ENCODE measurements at regions not wholly inside any gene's neighbourhood (a gene's known extent, or its start where the extent isn't known, plus 50 kb on each side); places are given as distances from the start of the nearest gene placed in this dataset.
A peak's percentile ranks its signal among the peaks of the same experiment; 100 is the strongest.

DNA sequence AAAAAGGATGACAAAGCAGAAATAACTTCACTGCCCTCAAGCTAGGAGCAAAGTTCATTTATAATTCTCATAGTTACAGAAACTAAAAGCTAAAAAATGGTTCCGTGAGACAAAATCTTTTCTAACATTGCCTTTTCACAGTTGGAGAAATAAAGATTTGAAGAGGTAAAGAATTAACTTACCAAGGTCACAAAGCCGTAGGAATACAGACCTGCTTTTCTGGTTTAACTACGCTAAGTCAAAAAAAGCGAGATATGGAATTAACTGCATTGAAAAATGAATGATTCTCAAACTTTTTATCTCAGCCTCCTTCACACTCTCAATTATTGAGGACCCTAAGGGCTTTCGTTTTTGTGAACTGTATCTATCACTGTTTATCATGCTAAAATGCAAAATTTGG lies 95.3 kb downstream of the SLC17A6 start:
- peak overlapping the region; percentile 82 to 95 (median 89); a peak in 21 of 22 replicates for H3K4me2 ChIP-seq
- H3K9me3 ChIP-seq (replicated peaks in 1 of 11): peaks cover 0 to 6% (median 0%) of the 10 kb centered on the region in 11 experiments; a peak in 3 of 22 replicates
- H3K27ac ChIP-seq: no peak overlapping the region; a peak in 2 of 22 replicates
- peaks cover 16 to 36% (median 27%) of the 10 kb centered on the region in 10 experiments; a peak in 18 of 20 replicates for H3K4me1 ChIP-seq
- H3K27me3 ChIP-seq: peaks cover 0 to 9% (median 0%) of the 10 kb centered on the region in 11 experiments; a peak in 3 of 22 replicates
- H3K36me3 ChIP-seq: no peaks in the 10 kb centered on the region
- no peaks in the 10 kb centered on the region for H4K20me1 ChIP-seq
- no peak for TF ChIP-seq Cebpa-rat (IDR thresholded peaks at IDR 0.05)
- peak overlapping the region in 3 of 11 experiments; percentile 74 to 78 (median 76); a peak in 4 of 22 replicates for H3K9ac ChIP-seq
- peak overlapping the region in 1 of 10 experiments; percentile 61; a peak in 1 of 20 replicates for H3K4me3 ChIP-seq

DNA sequence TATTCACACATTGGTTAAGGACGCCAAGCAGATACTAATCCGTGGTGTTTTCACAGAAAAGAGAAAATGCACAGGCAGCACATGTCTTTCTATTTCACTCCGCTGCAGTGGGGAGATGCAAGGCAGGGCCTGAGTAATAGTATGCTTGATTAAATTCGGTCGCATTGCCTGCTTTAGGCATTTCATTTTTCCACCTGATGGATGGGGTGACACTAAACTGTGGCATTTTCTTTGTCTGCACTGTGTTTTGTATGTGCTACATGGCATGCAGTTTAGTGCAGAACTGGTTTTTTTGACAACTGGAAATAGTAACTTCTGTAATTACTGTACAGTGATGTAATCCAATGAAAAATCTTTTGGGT lies 94.9 kb downstream of the SLC17A6 start:
- Histone ChIP-seq H3K9me3 (replicated peaks in 1 of 11) (peaks cover 0 to 6% (median 0%) of the 10 kb centered on the region in 11 experiments; a peak in 3 of 22 replicates), H3K4me2 (peak overlapping the region; percentile 82 to 95 (median 89)), H3K27ac (peak overlapping the region in 9 of 11 experiments; percentile 68 to 78 (median 75); a peak in 17 of 22 replicates), H3K4me1 (peaks cover 16 to 36% (median 27%) of the 10 kb centered on the region in 10 experiments; a peak in 18 of 20 replicates), H3K36me3 (no peaks in the 10 kb centered on the region), H3K27me3 (peaks cover 0 to 9% (median 0%) of the 10 kb centered on the region in 11 experiments; a peak in 3 of 22 replicates), H4K20me1 (no peaks in the 10 kb centered on the region), H3K4me3 (peak overlapping the region; percentile 47 to 68 (median 58)), H3K9ac (peak overlapping the region in 10 of 11 experiments; percentile 53 to 78 (median 73); a peak in 19 of 22 replicates)
- no peak for TF ChIP-seq Cebpa-rat (IDR thresholded peaks at IDR 0.05)

DNA sequence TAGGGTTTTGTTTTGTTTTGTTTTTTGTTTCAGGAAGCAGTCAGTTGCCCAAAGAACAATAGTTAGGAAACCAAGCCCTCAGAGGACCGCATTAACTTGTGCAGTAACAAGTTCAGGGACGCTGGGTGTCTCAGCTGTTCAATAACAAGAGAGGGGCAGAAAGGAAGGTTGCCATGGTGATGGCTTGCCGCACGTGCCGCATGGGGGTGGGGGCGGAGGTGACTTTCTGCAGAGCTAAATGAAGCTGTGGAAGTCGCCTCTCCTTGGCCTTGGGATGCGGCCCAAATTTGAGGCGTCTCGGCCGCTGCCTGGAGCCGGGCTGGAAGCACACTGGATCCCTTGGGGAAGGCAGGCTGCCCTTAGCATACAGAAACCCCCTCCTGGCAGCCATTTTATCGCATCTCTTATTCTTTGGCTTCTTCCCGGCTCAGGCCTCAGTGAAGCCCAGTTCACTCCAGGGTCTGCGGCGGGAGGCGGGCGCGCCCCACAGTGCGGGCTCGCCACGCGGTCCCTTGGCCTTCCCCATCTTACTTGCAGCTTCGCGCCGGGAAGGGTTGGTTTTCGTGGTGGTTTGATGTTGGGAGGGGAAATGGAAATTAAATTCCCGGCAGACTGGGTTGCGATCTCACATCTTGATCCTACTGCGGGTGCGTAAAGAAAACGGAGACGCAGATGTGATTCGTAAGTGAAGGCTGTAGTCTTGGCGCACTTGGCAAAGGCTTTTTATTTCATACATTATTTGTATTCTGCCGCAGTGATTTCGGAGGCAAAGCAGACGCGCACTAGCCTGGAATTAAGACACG lies 94.3 kb downstream of the SLC17A6 start:
- H3K27me3 ChIP-seq: peaks cover 0 to 9% (median 0%) of the 10 kb centered on the region in 11 experiments; a peak in 3 of 22 replicates
- H3K9me3 ChIP-seq (replicated peaks in 1 of 11): peaks cover 0 to 6% (median 0%) of the 10 kb centered on the region in 11 experiments; a peak in 3 of 22 replicates
- no peaks in the 10 kb centered on the region for H3K36me3 ChIP-seq
- no peaks in the 10 kb centered on the region for H4K20me1 ChIP-seq
- H3K4me1 ChIP-seq: peaks cover 16 to 36% (median 27%) of the 10 kb centered on the region in 10 experiments; a peak in 18 of 20 replicates
- H3K9ac ChIP-seq: peak overlapping the region in 10 of 11 experiments; percentile 53 to 78 (median 73); a peak in 21 of 22 replicates
- H3K4me3 ChIP-seq: peak overlapping the region; percentile 47 to 68 (median 58)
- TF ChIP-seq Cebpa-rat (IDR thresholded peaks at IDR 0.05): no peak
- H3K27ac ChIP-seq: peak overlapping the region in 10 of 11 experiments; percentile 30 to 78 (median 74); a peak in 20 of 22 replicates
- H3K4me2 ChIP-seq: peak overlapping the region; percentile 82 to 95 (median 89)

DNA sequence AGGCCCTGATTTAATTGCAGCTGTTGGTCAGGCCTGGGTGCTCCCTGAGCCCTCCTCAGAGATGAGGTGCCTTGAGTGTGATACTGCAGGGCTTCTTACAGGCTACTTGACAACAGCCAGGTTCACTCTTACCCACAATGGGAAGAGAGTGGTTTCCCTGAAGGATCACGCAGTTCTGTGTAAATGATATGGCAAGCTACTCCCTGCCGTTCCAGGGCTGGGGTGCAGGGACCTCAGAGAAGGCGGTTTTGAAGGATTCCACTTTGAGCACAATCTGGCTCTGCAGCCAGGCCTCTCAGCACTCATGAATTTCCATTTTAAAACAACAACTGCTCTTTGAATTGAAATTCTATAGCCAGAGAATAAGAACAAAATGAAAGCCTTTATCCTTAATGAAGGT lies 92.9 kb downstream of the SLC17A6 start:
- Histone ChIP-seq H3K9ac (no peak overlapping the region), H3K4me2 (peak overlapping the region in 8 of 11 experiments; percentile 4 to 84 (median 48); a peak in 12 of 22 replicates), H3K27ac (peak overlapping the region in 2 of 11 experiments; percentile 30 to 77; a peak in 1 of 22 replicates)

DNA sequence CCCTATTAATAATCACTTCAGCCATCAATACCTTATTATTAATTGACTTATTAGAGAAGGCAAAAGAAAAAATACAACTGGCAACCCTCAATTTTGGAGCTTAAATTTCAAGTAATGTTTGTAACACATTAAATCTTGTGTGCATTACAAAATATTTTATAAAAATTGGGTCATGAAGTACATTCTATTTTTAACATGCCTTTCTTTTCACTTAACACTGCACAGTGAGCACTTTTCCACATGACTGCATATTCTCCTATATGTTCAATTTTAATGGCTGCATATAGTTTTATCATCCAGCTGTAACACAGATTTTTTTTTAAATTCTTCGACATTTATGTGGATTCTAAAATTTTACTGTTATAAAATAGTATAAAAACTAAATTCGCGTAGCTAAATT lies 92.5 kb downstream of the SLC17A6 start:
- TF ChIP-seq Cebpa-rat (IDR thresholded peaks at IDR 0.05): no peak
- Histone ChIP-seq H3K4me1 (peaks cover 16 to 36% (median 27%) of the 10 kb centered on the region in 10 experiments; a peak in 18 of 20 replicates), H3K27ac (no peak overlapping the region), H4K20me1 (no peaks in the 10 kb centered on the region), H3K36me3 (no peaks in the 10 kb centered on the region), H3K9ac (no peak overlapping the region), H3K9me3 (replicated peaks in 1 of 11) (peaks cover 0 to 6% (median 0%) of the 10 kb centered on the region in 11 experiments; a peak in 3 of 22 replicates), H3K4me3 (no peak overlapping the region), H3K4me2 (peak overlapping the region in 7 of 11 experiments; percentile 4 to 84 (median 53); a peak in 9 of 22 replicates), H3K27me3 (peaks cover 0 to 9% (median 0%) of the 10 kb centered on the region in 11 experiments; a peak in 3 of 22 replicates)

More for the DNA sequence above, 92.9 kb downstream of the SLC17A6 start:
- no peaks in the 10 kb centered on the region for H4K20me1 ChIP-seq
- H3K9me3 ChIP-seq (replicated peaks in 1 of 11): peaks cover 0 to 6% (median 0%) of the 10 kb centered on the region in 11 experiments; a peak in 3 of 22 replicates
- peaks cover 0 to 9% (median 0%) of the 10 kb centered on the region in 11 experiments; a peak in 3 of 22 replicates for H3K27me3 ChIP-seq
- no peak for TF ChIP-seq Cebpa-rat (IDR thresholded peaks at IDR 0.05)
- no peaks in the 10 kb centered on the region for H3K36me3 ChIP-seq
- peaks cover 16 to 36% (median 27%) of the 10 kb centered on the region in 10 experiments; a peak in 18 of 20 replicates for H3K4me1 ChIP-seq
- no peak overlapping the region for H3K4me3 ChIP-seq

DNA sequence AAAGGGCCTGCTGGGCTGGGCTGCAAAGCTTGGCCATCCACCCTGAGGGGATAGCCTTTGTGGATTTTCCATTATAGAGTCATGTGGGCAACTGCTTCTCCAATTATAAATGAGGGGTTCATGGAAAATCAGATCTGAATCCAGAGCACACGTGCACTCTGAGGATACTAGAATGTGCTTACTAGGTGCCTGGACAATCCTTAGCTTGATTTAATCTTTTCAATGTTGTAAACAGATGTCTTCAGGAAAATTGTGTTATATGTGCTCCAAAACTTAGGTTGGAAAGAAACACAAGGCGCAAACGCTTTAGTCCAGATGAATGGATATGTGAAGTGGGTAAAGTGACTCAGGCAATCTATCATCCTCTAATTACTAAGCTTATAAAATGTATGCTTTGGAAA lies 92.0 kb downstream of the SLC17A6 start:
- H3K27me3 ChIP-seq: peaks cover 0 to 9% (median 0%) of the 10 kb centered on the region in 11 experiments; a peak in 3 of 22 replicates
- H3K27ac ChIP-seq: no peak overlapping the region
- peaks cover 16 to 36% (median 27%) of the 10 kb centered on the region in 10 experiments; a peak in 18 of 20 replicates for H3K4me1 ChIP-seq
- H3K4me3 ChIP-seq: no peak overlapping the region
- no peak overlapping the region for H3K9ac ChIP-seq
- H4K20me1 ChIP-seq: no peaks in the 10 kb centered on the region
- TF ChIP-seq Cebpa-rat (IDR thresholded peaks at IDR 0.05): no peak
- peaks cover 0 to 5% (median 0%) of the 10 kb centered on the region in 11 experiments; a peak in 3 of 22 replicates for H3K9me3 ChIP-seq (replicated peaks in 1 of 11)
- H3K4me2 ChIP-seq: peak overlapping the region in 1 of 11 experiments; percentile 82; a peak in 6 of 22 replicates
- no peaks in the 10 kb centered on the region for H3K36me3 ChIP-seq
